ENCODE measurements at regions not wholly inside any gene's neighbourhood (a gene's known extent, or its start where the extent isn't known, plus 50 kb on each side); places are given as distances from the start of the nearest gene placed in this dataset.

DNA sequence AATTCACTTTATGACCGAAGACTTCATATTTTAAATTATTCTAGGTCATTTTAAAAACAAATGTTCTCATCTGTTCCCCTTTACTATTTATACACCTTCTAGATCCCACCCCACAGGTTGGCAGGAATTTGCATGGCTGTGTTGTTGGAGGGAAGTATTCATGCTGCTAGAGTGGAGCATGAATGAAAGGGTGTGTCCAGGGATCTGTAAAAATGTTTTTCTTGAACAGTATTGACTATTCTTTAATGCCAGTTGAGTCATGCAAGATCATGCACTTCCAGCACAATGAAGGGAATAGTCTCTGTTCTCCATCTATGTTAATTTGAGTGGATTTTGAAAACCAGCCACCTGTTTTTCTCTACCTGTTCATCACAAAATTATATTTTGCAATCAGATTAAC, 52.0 kb upstream of the COL3A1 start:
- Histone ChIP-seq H3K4me2 (ENCODE audit: low read depth, low read length) (no peak overlapping the region), H2AFZ (ENCODE audit: low read length) (no peak overlapping the region), H4K20me1 (ENCODE audit: insufficient read depth, low read length) (no peaks in the 10 kb centered on the region), H3K4me1 (ENCODE audit: insufficient read depth, low read length) (no peaks in the 10 kb centered on the region), H3K27me3 (ENCODE audit: control insufficient read depth in 1 of 2, insufficient read depth in 2 of 2, low read length in 2 of 2) (no peaks in the 10 kb centered on the region), H3K4me3 (replicated peaks in 1 of 3; ENCODE audit: insufficient read depth in 1 of 3, low read depth in 2 of 3, low read length in 3 of 3) (no peak overlapping the region), H3K9me3 (ENCODE audit: low read length) (no peaks in the 10 kb centered on the region), H3K27ac (ENCODE audit: extremely low read length, insufficient read depth, low read length) (no peak overlapping the region), H3K36me3 (replicated peaks in 1 of 2; ENCODE audit: control insufficient read depth in 1 of 2, insufficient read depth in 2 of 2, low read length in 2 of 2) (no peaks in the 10 kb centered on the region), H3K79me2 (ENCODE audit: insufficient read depth, low read length) (no peaks in the 10 kb centered on the region), H3K9ac (ENCODE audit: insufficient read depth, low read depth, low read length) (no peak overlapping the region)
- TF ChIP-seq RFXAP (CRISPR knock-in tag; IDR thresholded peaks at IDR 0.05; ENCODE audit: borderline replicate concordance) (no peak), MEIS1 (CRISPR knock-in tag; IDR thresholded peaks at IDR 0.05; ENCODE audit: borderline replicate concordance) (no peak), JDP2 (CRISPR knock-in tag; IDR thresholded peaks at IDR 0.05; ENCODE audit: borderline replicate concordance) (no peak)
- POLR2A ChIA-PET: no interaction called here
- 0% methylated on average over 1 of the region's 1 CpG for whole genome bisulfite sequencing (ENCODE audit: low lambda C conversion rate)
- intact Hi-C loops (cut with micrococcal nuclease; ENCODE audit: unreplicated experiment): no loop called here
- BruUV-seq (replicated peaks): no TSS peak
- ATAC-seq (no peak), FAIRE-seq (no peak), DNase-seq (ENCODE audit: low spot score) (no peak)
- in situ Hi-C loops (cut with HindIII; ENCODE audit: extremely low pct_ligation_motif_present, low pct_unique_long_range_greater_than_20kb): no loop called here
- CTCF ChIA-PET (ENCODE audit: low intra/inter-chr PET ratio, low total read pairs): no interaction called here
